ENCODE measurements at regions not wholly inside any gene's neighbourhood (a gene's known extent, or its start where the extent isn't known, plus 50 kb on each side); places are given as distances from the start of the nearest gene placed in this dataset.

DNA sequence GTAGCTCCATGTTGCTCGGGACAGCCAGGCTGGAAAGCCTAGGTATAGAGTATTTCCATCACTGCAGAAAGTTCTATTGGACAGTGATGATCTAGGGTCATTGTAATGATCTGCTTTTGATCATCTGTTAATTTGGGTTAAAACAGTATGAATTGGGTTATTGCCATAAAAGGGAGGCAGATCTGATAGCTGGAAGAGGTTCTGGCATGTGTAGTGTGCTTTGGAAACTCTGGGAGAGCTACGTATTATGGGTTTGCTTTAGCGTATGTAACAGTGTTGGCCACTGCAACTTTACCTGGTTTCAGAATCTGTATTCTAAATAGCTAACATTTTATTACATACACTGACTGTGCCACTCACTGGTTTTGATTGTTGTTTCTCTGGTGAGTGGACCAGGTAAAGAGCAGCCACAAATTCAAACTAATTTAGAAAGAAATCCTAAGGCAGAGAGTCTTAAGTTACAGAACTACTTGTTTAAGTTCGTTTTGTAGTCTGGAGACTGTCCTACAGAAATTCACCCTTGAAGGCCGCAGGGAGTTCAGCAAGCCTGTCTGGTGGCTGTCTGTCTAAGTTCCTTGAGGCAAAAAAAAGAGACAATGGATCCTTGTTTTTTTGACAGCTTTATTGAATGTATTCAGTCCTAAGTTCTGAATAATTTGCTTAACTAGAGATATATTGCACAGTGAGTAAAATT is 300.3 kb downstream of the PRL start:
- TF ChIP-seq, protein P1, sequence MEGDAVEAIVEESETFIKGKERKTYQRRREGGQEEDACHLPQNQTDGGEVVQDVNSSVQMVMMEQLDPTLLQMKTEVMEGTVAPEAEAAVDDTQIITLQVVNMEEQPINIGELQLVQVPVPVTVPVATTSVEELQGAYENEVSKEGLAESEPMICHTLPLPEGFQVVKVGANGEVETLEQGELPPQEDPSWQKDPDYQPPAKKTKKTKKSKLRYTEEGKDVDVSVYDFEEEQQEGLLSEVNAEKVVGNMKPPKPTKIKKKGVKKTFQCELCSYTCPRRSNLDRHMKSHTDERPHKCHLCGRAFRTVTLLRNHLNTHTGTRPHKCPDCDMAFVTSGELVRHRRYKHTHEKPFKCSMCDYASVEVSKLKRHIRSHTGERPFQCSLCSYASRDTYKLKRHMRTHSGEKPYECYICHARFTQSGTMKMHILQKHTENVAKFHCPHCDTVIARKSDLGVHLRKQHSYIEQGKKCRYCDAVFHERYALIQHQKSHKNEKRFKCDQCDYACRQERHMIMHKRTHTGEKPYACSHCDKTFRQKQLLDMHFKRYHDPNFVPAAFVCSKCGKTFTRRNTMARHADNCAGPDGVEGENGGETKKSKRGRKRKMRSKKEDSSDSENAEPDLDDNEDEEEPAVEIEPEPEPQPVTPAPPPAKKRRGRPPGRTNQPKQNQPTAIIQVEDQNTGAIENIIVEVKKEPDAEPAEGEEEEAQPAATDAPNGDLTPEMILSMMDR (IDR thresholded peaks at IDR 0.05): no peak
- H3K4me3 ChIP-seq (ENCODE audit: low read depth, low read length): no peak overlapping the region
- H3K9me3 ChIP-seq (ENCODE audit: control insufficient read depth, low read length): no peaks in the 10 kb centered on the region
- no peak overlapping the region for H3K9ac ChIP-seq
- H3K4me1 ChIP-seq: peaks cover 3% of the 10 kb centered on the region
- no peaks in the 10 kb centered on the region for H3K36me3 ChIP-seq (ENCODE audit: control insufficient read depth, insufficient read depth, low read length)
- no peak overlapping the region for H3K27ac ChIP-seq
- no peaks in the 10 kb centered on the region for H3K79me2 ChIP-seq
- H3K4me2 ChIP-seq (ENCODE audit: low read length): no peak overlapping the region
- H2AFZ ChIP-seq: peak overlapping the region; percentile 0
- no peaks in the 10 kb centered on the region for H3K27me3 ChIP-seq (ENCODE audit: control insufficient read depth, insufficient read depth, low read length)

DNA sequence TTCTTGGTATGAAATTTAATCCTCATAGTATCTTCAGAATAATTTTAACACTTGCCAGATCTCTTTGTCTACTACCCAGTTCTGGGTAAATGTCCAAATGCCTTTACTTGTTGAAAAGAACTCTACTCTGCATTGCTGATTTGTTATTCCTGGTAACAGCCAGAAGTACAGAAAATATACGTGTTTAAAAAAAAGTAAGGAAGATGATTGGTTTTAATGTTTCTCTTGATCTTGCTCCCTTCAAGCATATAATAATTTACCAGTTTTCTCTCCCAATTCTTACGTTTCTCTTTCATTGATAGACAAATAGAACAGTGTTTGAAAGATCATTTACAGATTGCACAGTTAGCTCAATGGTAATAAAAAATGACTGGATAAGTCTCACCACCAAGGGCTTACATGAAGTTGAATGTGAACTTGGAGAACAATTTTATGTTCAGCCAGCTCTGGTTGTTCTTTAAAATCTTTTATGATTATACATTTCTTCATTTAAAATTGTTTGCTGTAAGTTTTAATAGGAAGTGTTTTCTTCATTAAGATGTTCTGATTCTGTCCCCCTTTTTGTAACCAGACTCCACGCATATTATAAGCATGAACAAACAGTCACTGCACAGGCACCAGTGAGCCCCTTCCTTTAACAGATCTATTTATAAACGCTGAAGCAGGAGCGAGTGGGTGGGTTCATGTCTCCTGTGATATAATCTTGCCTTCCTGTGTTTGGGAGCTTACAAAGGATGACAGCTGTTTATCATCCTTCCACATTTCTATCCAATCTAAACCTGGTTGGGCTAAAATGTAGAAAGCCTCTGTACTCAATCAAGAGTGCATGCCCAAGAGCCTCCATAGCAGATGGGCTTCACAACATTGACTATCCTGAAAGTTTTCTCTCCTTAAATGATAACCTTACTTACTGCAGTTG is 299.5 kb downstream of the PRL start:
- H3K9me3 ChIP-seq (ENCODE audit: control insufficient read depth, low read length): no peaks in the 10 kb centered on the region
- H3K4me2 ChIP-seq (ENCODE audit: low read length): no peak overlapping the region
- no peak overlapping the region for H3K4me3 ChIP-seq (ENCODE audit: low read depth, low read length)
- no peaks in the 10 kb centered on the region for H3K36me3 ChIP-seq (ENCODE audit: control insufficient read depth, insufficient read depth, low read length)
- H3K4me1 ChIP-seq: peaks cover 3% of the 10 kb centered on the region
- no peak overlapping the region for H3K9ac ChIP-seq
- peak overlapping the region; percentile 13 for H2AFZ ChIP-seq
- TF ChIP-seq, protein P1 (IDR thresholded peaks at IDR 0.05): no peak
- no peak overlapping the region for H3K27ac ChIP-seq
- H3K27me3 ChIP-seq (ENCODE audit: control insufficient read depth, insufficient read depth, low read length): no peaks in the 10 kb centered on the region
- no peaks in the 10 kb centered on the region for H3K79me2 ChIP-seq

DNA sequence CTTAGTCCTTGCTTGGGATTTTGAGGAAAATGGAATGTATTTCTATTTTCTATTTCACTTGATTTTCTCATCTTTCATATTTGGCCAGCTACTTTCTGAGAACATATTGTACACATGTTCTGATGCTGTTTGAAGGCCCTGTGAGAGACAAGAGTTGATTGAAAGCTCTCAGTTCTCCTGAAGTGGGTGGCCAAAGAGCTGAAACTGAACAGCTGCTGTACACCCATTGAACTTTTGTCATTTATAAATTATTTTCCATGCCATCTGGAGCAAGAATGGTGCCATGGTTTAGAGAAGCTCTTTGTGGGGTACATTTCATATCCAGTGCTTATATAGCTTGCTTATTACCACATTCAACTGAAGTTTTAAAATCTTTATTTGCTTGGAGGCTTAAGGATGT is 298.3 kb downstream of the PRL start:
- no peak overlapping the region for H3K4me2 ChIP-seq (ENCODE audit: low read length)
- H3K4me1 ChIP-seq: peaks cover 3% of the 10 kb centered on the region
- TF ChIP-seq, protein P1 (IDR thresholded peaks at IDR 0.05): no peak
- no peak overlapping the region for H3K9ac ChIP-seq
- no peaks in the 10 kb centered on the region for H3K27me3 ChIP-seq (ENCODE audit: control insufficient read depth, insufficient read depth, low read length)
- H3K36me3 ChIP-seq (ENCODE audit: control insufficient read depth, insufficient read depth, low read length): no peaks in the 10 kb centered on the region
- H3K9me3 ChIP-seq (ENCODE audit: control insufficient read depth, low read length): no peaks in the 10 kb centered on the region
- no peak overlapping the region for H3K27ac ChIP-seq
- no peaks in the 10 kb centered on the region for H3K79me2 ChIP-seq
- H2AFZ ChIP-seq: no peak overlapping the region
- H3K4me3 ChIP-seq (ENCODE audit: low read depth, low read length): no peak overlapping the region

DNA sequence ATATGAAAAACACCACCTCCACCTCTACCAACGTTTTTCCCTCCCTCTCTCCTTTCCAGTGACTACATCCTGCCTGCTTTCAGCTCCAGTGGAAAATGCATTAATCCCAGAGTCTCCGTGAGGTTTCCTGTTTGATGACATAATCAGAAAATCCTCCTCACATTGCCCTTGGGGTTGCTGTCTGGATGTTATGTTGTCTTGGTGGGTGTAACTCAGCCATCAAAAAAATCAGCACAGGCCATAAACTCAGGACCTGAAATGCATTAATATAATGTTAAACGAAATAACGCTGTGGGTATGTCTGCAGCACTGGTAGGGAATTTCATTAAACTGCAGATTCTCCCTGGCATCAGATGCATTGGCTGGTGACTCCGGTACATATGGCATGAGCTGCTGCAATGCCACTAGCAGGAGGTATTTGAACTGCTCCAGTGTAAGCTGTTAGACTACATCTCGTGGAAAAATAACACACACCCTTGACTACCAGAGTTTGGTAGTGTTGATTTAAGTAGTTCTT is 297.8 kb downstream of the PRL start:
- no peak overlapping the region for H2AFZ ChIP-seq

More for the DNA sequence above, 297.8 kb downstream of the PRL start:
- TF ChIP-seq, protein P1 (IDR thresholded peaks at IDR 0.05): no peak
- Histone ChIP-seq H3K79me2 (no peaks in the 10 kb centered on the region), H3K4me3 (ENCODE audit: low read depth, low read length) (no peak overlapping the region), H3K27me3 (ENCODE audit: control insufficient read depth, insufficient read depth, low read length) (no peaks in the 10 kb centered on the region), H3K4me2 (ENCODE audit: low read length) (no peak overlapping the region), H3K9me3 (ENCODE audit: control insufficient read depth, low read length) (no peaks in the 10 kb centered on the region), H3K27ac (no peak overlapping the region), H3K36me3 (ENCODE audit: control insufficient read depth, insufficient read depth, low read length) (no peaks in the 10 kb centered on the region), H3K4me1 (peaks cover 3% of the 10 kb centered on the region), H3K9ac (no peak overlapping the region)
